ENCODE measurements at regions not wholly inside any gene's neighbourhood (a gene's known extent, or its start where the extent isn't known, plus 50 kb on each side); places are given as distances from the start of the nearest gene placed in this dataset.

DNA sequence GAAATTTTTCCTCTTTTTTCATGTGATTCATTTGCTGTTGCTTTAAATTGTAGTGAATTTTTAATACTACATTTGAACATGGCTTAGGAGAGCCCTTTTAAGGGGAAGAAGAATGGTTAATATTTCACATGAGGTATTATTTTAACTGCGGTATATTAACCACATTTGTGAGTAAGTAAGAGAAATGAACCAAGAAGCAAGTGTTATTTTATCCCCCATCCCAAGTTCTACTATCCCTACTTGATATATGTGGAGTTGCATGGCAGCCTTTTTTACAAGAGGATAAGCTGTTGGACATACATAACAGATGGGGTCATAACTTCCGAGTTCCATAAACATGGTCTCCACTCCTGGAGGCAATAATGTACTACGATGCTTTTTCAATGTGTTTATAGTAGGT is 623.3 kb downstream of the LRFN5 start (continued):
- TF ChIP-seq, protein P1, sequence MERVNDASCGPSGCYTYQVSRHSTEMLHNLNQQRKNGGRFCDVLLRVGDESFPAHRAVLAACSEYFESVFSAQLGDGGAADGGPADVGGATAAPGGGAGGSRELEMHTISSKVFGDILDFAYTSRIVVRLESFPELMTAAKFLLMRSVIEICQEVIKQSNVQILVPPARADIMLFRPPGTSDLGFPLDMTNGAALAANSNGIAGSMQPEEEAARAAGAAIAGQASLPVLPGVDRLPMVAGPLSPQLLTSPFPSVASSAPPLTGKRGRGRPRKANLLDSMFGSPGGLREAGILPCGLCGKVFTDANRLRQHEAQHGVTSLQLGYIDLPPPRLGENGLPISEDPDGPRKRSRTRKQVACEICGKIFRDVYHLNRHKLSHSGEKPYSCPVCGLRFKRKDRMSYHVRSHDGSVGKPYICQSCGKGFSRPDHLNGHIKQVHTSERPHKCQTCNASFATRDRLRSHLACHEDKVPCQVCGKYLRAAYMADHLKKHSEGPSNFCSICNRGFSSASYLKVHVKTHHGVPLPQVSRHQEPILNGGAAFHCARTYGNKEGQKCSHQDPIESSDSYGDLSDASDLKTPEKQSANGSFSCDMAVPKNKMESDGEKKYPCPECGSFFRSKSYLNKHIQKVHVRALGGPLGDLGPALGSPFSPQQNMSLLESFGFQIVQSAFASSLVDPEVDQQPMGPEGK (CRISPR knock-in tag; IDR thresholded peaks at IDR 0.05; ENCODE audit: borderline replicate concordance): no peak

DNA sequence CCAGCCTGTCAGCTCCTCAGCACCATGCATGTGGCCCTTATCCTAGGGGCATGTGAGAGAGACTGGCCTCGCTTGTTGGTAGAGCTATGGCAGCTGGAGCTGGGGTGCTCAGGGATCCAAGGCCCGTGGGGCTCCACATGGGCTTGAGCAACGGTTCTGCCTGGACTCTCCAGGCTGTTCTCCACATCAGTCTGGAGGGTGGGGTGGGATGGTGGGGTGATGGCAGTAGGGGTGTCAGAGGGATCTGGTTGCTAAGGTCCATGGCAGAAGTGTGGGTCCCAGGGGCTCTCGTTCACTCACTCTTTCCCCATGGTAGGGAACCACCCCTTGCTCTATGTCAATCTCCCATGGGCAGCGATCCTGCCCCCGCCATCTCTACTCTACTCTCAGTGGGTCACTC is 622.6 kb downstream of the LRFN5 start:
- no peak for TF ChIP-seq RARB (CRISPR knock-in tag; IDR thresholded peaks at IDR 0.05)
- TF ChIP-seq OSR1 (CRISPR knock-in tag; IDR thresholded peaks at IDR 0.05): no peak
- TF ChIP-seq ZNF565 (CRISPR knock-in tag; conservative IDR thresholded peaks at IDR 0.05; ENCODE audit: low read depth): no peak
- no peak for TF ChIP-seq ZFP3 (CRISPR knock-in tag; IDR thresholded peaks at IDR 0.05)
- TF ChIP-seq, protein P2, sequence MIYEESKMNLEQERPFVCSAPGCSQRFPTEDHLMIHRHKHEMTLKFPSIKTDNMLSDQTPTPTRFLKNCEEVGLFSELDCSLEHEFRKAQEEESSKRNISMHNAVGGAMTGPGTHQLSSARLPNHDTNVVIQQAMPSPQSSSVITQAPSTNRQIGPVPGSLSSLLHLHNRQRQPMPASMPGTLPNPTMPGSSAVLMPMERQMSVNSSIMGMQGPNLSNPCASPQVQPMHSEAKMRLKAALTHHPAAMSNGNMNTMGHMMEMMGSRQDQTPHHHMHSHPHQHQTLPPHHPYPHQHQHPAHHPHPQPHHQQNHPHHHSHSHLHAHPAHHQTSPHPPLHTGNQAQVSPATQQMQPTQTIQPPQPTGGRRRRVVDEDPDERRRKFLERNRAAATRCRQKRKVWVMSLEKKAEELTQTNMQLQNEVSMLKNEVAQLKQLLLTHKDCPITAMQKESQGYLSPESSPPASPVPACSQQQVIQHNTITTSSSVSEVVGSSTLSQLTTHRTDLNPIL (CRISPR knock-in tag; IDR thresholded peaks at IDR 0.05; ENCODE audit: low read depth): no peak
- TF ChIP-seq, protein P3, sequence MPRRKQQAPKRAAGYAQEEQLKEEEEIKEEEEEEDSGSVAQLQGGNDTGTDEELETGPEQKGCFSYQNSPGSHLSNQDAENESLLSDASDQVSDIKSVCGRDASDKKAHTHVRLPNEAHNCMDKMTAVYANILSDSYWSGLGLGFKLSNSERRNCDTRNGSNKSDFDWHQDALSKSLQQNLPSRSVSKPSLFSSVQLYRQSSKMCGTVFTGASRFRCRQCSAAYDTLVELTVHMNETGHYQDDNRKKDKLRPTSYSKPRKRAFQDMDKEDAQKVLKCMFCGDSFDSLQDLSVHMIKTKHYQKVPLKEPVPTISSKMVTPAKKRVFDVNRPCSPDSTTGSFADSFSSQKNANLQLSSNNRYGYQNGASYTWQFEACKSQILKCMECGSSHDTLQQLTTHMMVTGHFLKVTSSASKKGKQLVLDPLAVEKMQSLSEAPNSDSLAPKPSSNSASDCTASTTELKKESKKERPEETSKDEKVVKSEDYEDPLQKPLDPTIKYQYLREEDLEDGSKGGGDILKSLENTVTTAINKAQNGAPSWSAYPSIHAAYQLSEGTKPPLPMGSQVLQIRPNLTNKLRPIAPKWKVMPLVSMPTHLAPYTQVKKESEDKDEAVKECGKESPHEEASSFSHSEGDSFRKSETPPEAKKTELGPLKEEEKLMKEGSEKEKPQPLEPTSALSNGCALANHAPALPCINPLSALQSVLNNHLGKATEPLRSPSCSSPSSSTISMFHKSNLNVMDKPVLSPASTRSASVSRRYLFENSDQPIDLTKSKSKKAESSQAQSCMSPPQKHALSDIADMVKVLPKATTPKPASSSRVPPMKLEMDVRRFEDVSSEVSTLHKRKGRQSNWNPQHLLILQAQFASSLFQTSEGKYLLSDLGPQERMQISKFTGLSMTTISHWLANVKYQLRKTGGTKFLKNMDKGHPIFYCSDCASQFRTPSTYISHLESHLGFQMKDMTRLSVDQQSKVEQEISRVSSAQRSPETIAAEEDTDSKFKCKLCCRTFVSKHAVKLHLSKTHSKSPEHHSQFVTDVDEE (CRISPR knock-in tag; IDR thresholded peaks at IDR 0.05): no peak
- TF ChIP-seq, protein P1 (CRISPR knock-in tag; IDR thresholded peaks at IDR 0.05; ENCODE audit: borderline replicate concordance): no peak
- no peak for TF ChIP-seq GLIS3 (CRISPR knock-in tag; IDR thresholded peaks at IDR 0.05)
- TF ChIP-seq TCF4 (CRISPR knock-in tag; IDR thresholded peaks at IDR 0.05; ENCODE audit: borderline replicate concordance): no peak
- TF ChIP-seq ZC3H10 (CRISPR knock-in tag; IDR thresholded peaks at IDR 0.05): no peak
- no peak for TF ChIP-seq ESRRG (CRISPR knock-in tag; IDR thresholded peaks at IDR 0.05)
- TF ChIP-seq, protein P4, sequence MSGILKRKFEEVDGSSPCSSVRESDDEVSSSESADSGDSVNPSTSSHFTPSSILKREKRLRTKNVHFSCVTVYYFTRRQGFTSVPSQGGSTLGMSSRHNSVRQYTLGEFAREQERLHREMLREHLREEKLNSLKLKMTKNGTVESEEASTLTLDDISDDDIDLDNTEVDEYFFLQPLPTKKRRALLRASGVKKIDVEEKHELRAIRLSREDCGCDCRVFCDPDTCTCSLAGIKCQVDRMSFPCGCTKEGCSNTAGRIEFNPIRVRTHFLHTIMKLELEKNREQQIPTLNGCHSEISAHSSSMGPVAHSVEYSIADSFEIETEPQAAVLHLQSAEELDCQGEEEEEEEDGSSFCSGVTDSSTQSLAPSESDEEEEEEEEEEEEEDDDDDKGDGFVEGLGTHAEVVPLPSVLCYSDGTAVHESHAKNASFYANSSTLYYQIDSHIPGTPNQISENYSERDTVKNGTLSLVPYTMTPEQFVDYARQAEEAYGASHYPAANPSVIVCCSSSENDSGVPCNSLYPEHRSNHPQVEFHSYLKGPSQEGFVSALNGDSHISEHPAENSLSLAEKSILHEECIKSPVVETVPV (CRISPR knock-in tag; IDR thresholded peaks at IDR 0.05): no peak
- no peak for TF ChIP-seq ZFP30 (CRISPR knock-in tag; IDR thresholded peaks at IDR 0.05)
- TF ChIP-seq TOX (CRISPR knock-in tag; IDR thresholded peaks at IDR 0.05; ENCODE audit: borderline replicate concordance): no peak
- TF ChIP-seq SNAI2 (CRISPR knock-in tag; IDR thresholded peaks at IDR 0.05): no peak
- no peak for ATAC-seq

DNA sequence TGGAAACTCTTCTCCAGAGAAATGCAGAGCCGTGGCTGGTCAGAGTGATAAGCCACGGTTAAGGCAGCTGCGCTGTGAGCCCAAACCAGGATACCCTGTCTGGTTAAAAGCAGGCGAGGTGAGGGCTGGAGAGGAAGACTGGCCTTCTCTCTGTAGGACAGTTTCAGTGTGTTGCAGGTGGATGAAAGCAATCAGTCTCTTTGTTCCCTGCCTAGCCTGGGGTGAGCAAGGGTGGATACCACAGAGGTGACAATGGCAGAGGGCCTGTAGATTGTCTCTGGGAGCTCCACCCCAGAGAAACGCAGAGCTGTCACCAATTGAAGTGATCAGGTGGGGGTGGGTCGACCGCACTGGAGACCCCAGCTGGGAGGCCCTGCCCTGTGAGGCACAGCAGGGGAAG is 621.9 kb downstream of the LRFN5 start:
- no peak for ATAC-seq
- no peak for TF ChIP-seq GLIS3 (CRISPR knock-in tag; IDR thresholded peaks at IDR 0.05)
- TF ChIP-seq TOX (CRISPR knock-in tag; IDR thresholded peaks at IDR 0.05; ENCODE audit: borderline replicate concordance): no peak
- TF ChIP-seq ZNF565 (CRISPR knock-in tag; conservative IDR thresholded peaks at IDR 0.05; ENCODE audit: low read depth): no peak
- TF ChIP-seq ARNTL (CRISPR knock-in tag; IDR thresholded peaks at IDR 0.05; ENCODE audit: borderline replicate concordance, low read depth): no peak
- TF ChIP-seq CSDC2 (CRISPR knock-in tag; IDR thresholded peaks at IDR 0.05): no peak
- no peak for TF ChIP-seq ZFP30 (CRISPR knock-in tag; IDR thresholded peaks at IDR 0.05)
- TF ChIP-seq, protein P1 (CRISPR knock-in tag; IDR thresholded peaks at IDR 0.05; ENCODE audit: borderline replicate concordance): no peak
- TF ChIP-seq, protein P3 (CRISPR knock-in tag; IDR thresholded peaks at IDR 0.05): no peak
- no peak for TF ChIP-seq ZC3H10 (CRISPR knock-in tag; IDR thresholded peaks at IDR 0.05)
- TF ChIP-seq, protein P2 (CRISPR knock-in tag; IDR thresholded peaks at IDR 0.05; ENCODE audit: low read depth): no peak
- TF ChIP-seq OSR1 (CRISPR knock-in tag; IDR thresholded peaks at IDR 0.05): no peak
- no peak for TF ChIP-seq BACH2 (CRISPR knock-in tag; IDR thresholded peaks at IDR 0.05; ENCODE audit: borderline replicate concordance)
- TF ChIP-seq TCF4 (CRISPR knock-in tag; IDR thresholded peaks at IDR 0.05; ENCODE audit: borderline replicate concordance): no peak
- TF ChIP-seq ZNF70 (CRISPR knock-in tag; IDR thresholded peaks at IDR 0.05): no peak
- no peak for TF ChIP-seq PPARA (CRISPR knock-in tag; IDR thresholded peaks at IDR 0.05; ENCODE audit: borderline replicate concordance)
